Chondrocyte (in vitro differentiated cells): ENCODE measurements at regions not wholly inside any gene's neighbourhood (a gene's known extent, or its start where the extent isn't known, plus 50 kb on each side); places are given as distances from the start of the nearest gene placed in this dataset.

Source experiments
- DNase-seq: peaks from one replicate; pipeline ENCODE4 v3.0.0; 2021; ENCODE audit warnings: mixed read lengths, low spot score
- H3K27ac Mint-ChIP-seq: one replicate; pipeline ENCODE4 v1.8.0; 2021; ENCODE audit warnings: mild to moderate bottlenecking, moderate library complexity, mixed read lengths; ENCODE audit not compliant: unreplicated experiment
- H3K27me3 Mint-ChIP-seq: 2 replicates; pipeline ENCODE4 v1.8.0; 2021; ENCODE audit warnings: low read depth, mixed read lengths
- H3K36me3 Mint-ChIP-seq: 2 replicates; pipeline ENCODE4 v1.8.0; 2021; ENCODE audit warnings: low read depth, mixed read lengths
- H3K4me1 Mint-ChIP-seq: 2 replicates; pipeline ENCODE4 v1.8.0; 2021; ENCODE audit warnings: low read depth, mild to moderate bottlenecking, mixed read lengths
- H3K4me3 Mint-ChIP-seq: one replicate; pipeline ENCODE4 v1.8.0; 2021; ENCODE audit warnings: mild to moderate bottlenecking, moderate library complexity, mixed read lengths; ENCODE audit not compliant: unreplicated experiment
- H3K9me3 Mint-ChIP-seq: 2 replicates; pipeline ENCODE4 v1.8.0; 2021; ENCODE audit warnings: low read depth, mixed read lengths
- TF ChIP-seq, protein P1 (sequence below): fragments of 200-600 bp; sonication (generic); IDR thresholded peaks from 2 replicates; pipeline ENCODE4 v1.5.0; 2021; ENCODE audit warnings: antibody characterized with exemption, mild to moderate bottlenecking, moderate library complexity

DNA sequence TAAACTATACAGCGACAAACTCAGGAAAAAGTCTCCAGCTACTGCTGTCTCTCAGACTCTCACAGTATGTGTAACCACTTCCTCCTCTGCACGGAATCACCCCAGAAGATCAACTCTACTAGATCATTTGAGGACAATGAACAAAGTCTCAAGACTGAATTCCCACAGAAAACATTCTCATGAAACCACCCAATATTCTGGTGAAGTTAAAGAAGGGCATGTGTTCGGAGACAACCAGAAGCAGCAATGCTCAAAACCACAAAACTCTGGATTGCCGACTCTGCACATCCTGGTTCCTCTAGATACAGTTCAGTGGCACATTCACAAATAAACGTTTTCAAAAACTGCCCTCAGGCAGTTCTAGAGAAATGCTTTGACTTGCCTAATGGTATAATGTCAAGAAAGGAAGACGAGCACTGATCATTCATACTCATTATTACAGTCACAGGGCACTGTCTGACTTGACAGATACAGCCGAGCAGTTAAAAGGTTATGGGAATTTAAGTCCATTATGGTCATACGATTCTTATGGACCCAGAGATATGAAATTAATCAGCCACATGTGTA lies 91.9 kb upstream of the STK17B start:
- no peak for DNase-seq
- Mint-ChIP-seq H3K4me3 (peak overlapping the region; percentile 14), H3K27me3 (no peaks in the 10 kb centered on the region), H3K27ac (peak overlapping the region; percentile 78), H3K36me3 (peaks cover 1% of the 10 kb centered on the region), H3K9me3 (no peaks in the 10 kb centered on the region), H3K4me1 (peaks cover 44% of the 10 kb centered on the region)
- TF ChIP-seq, protein P1, sequence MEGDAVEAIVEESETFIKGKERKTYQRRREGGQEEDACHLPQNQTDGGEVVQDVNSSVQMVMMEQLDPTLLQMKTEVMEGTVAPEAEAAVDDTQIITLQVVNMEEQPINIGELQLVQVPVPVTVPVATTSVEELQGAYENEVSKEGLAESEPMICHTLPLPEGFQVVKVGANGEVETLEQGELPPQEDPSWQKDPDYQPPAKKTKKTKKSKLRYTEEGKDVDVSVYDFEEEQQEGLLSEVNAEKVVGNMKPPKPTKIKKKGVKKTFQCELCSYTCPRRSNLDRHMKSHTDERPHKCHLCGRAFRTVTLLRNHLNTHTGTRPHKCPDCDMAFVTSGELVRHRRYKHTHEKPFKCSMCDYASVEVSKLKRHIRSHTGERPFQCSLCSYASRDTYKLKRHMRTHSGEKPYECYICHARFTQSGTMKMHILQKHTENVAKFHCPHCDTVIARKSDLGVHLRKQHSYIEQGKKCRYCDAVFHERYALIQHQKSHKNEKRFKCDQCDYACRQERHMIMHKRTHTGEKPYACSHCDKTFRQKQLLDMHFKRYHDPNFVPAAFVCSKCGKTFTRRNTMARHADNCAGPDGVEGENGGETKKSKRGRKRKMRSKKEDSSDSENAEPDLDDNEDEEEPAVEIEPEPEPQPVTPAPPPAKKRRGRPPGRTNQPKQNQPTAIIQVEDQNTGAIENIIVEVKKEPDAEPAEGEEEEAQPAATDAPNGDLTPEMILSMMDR: no peak

DNA sequence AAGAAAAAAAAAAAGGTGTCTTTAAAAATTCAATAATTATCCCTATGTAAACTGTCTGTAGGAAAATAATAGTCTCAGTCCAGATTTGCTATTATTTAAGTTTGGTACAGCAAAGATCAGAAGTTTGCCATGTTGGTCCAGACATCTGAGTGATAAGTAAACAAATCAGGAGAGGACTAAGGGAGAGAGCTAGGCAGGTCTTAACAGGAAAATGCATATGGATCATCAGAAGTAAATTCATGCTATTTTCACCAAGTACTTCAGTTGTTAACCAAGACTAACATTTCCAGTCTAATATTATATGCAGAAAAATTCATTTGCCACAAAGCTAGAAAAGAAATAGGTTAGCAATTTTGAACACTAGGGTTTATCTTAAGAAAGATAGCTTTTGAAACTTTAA lies 95.0 kb upstream of the STK17B start:
- Mint-ChIP-seq H3K27ac (no peak overlapping the region), H3K36me3 (peaks cover 7% of the 10 kb centered on the region), H3K9me3 (no peaks in the 10 kb centered on the region), H3K4me1 (peaks cover 50% of the 10 kb centered on the region), H3K27me3 (no peaks in the 10 kb centered on the region), H3K4me3 (no peak overlapping the region)
- TF ChIP-seq, protein P1: no peak
- DNase-seq: no peak

GRCh38 chr2:196266855-196267254 lies 95.5 kb upstream of the STK17B start:
- Mint-ChIP-seq H3K9me3 (no peaks in the 10 kb centered on the region), H3K4me1 (peaks cover 50% of the 10 kb centered on the region), H3K27ac (peak overlapping the region; percentile 13), H3K4me3 (no peak overlapping the region), H3K36me3 (peaks cover 7% of the 10 kb centered on the region), H3K27me3 (no peaks in the 10 kb centered on the region)
- no peak for DNase-seq
- TF ChIP-seq, protein P1: no peak

DNA sequence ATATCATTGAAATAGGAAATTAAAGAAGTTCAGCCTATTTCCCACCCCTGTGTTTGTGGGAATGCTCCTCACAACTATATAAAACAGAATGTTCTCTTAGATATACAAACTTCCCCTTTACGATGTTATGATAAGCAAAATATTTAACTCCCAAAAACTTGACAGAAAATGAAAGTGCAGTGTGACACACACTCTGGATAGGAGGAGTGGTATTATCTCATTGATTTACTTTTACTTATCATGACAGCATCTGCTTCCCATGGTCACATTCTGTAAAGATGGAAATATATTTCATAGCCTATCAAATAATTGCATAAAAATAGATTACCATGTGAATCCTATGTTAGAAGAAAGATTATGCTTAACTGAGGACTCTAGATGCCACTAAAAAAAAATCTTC lies 96.6 kb upstream of the STK17B start:
- Mint-ChIP-seq H3K9me3 (no peaks in the 10 kb centered on the region), H3K4me1 (peaks cover 42% of the 10 kb centered on the region), H3K27me3 (no peaks in the 10 kb centered on the region), H3K4me3 (no peak overlapping the region), H3K36me3 (peaks cover 7% of the 10 kb centered on the region), H3K27ac (peak overlapping the region; percentile 2)
- DNase-seq: no peak
- TF ChIP-seq, protein P1: no peak

DNA sequence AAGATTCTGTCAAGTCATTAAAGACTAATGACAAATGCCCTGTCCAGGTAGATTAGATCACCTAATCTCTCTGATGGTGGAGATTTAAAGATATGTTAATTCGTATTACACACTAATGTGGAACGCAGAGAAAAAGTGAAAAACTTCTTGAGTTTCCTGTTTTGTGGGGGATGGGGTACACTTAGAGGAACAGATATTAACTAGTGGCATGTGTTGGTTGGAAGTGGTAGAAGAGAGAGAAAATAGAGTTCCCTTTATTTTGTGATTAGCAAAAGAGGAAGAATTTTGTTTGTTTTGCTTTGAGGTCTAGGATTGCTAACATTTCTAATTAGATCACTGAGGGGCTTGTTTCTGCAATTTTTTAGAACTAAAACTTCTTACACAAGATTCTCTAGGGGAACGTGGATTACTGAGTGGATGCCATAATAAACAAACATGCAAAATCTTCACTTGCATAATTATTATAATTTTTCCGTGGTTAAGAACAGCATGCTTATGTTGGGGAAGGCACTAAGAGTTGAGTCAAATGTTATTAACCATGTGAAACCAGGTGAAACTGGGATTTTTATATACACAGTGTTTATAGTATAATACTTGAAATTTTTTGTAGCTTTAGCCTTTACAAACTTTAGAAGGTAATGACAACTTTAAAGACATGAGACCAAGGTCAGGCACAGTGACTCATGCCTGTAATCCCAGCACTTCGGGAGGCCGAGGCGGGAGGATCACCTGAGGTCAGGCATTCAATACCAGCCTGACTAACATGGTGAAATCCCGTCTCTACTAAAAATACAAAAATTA lies 97.4 kb upstream of the STK17B start:
- no peak overlapping the region for H3K4me3 Mint-ChIP-seq

More for the DNA sequence above, 97.4 kb upstream of the STK17B start:
- Mint-ChIP-seq H3K4me1 (peaks cover 43% of the 10 kb centered on the region), H3K9me3 (no peaks in the 10 kb centered on the region), H3K27me3 (no peaks in the 10 kb centered on the region), H3K27ac (peak overlapping the region; percentile 22), H3K36me3 (peaks cover 7% of the 10 kb centered on the region)
- no peak for DNase-seq
- TF ChIP-seq, protein P1: no peak
